Prostate gland (tissue), 2 donors: ENCODE measurements at regions not wholly inside any gene's neighbourhood (a gene's known extent, or its start where the extent isn't known, plus 50 kb on each side); places are given as distances from the start of the nearest gene placed in this dataset.

Experiments
- DNase-seq: peaks from one replicate; pipeline ENCODE4 v3.0.0-alpha.2; 2019; ENCODE audit warnings: low spot score
- H3K27ac ChIP-seq, 2 donors: fragments of 200-600 bp; sonication (generic); 2 replicates each; pipeline ENCODE4 v1.5.1; 2017 to 2019
- H3K27me3 ChIP-seq: fragments of 200-600 bp; sonication (generic); replicated peaks from 2 replicates; pipeline ENCODE4 v1.5.1; 2019; ENCODE audit not compliant: insufficient read depth
- H3K36me3 ChIP-seq, 2 donors: fragments of 200-600 bp; sonication (generic); 1 replicate in 1 of 2; 2 replicates in 1 of 2; pipeline versions ENCODE4 v1.5.1 to v1.8.1; 2017 to 2019
- H3K4me1 ChIP-seq: fragments of 200-600 bp; sonication (generic); replicated peaks from 2 replicates; pipeline ENCODE4 v1.5.1; 2019
- H3K4me3 ChIP-seq, 2 donors: fragments of 200-600 bp; sonication (generic); 2 replicates each; pipeline ENCODE4 v1.5.1; 2017 to 2019
- H3K9me3 ChIP-seq: fragments of 200-600 bp; sonication (generic); 2 replicates; pipeline ENCODE4 v1.5.1; 2017
- CTCF ChIP-seq, 4 experiments: fragments of 200-600 bp in 2 of 4; fragments of 450-650 bp in 2 of 4; sonication (generic) in 2 of 4; IDR thresholded peaks; 1 replicate in 3 of 4; 2 replicates in 1 of 4; pipeline ENCODE4 v1.5.1; 2016 to 2019; ENCODE audit warnings: antibody characterized with exemption in 4 of 4, mild to moderate bottlenecking in 2 of 4, moderate library complexity in 2 of 4
- POLR2A ChIP-seq: fragments of 450-650 bp; IDR thresholded peaks from one replicate; pipeline ENCODE4 v1.6.1; 2016; ENCODE audit warnings: antibody characterized with exemption, mild to moderate bottlenecking
- POLR2AphosphoS5 ChIP-seq: sonication (generic); formaldehyde crosslinking; IDR thresholded peaks from one replicate; pipeline ENCODE4 v1.6.1; 2017; ENCODE audit warnings: antibody characterized with exemption
- WGBS: methylation state at CpG from one replicate; pipeline ENCODE4 v1.1.5; 2018; 5-methylcytosine and 5-hydroxymethylcytosine counted together
- intact Hi-C: fragments of 100-400 bp; cut with DNase I; formaldehyde crosslinking; loops from one replicate; pipeline ENCODE4 v1.14.2; 2022
- microRNA counts, 2 donors: library from miRNA; unstranded; fragments of <30 nt; microRNA quantifications; one replicate each; lab custom pipeline; 2016 to 2017
- microRNA-seq: library from miRNA; unstranded; fragments of <30 nt; microRNA quantifications from one replicate; pipeline ENCODE4, GENCODE V29; 2016
- small RNA-seq, 2 donors: library from RNA; depleted of rRNA; stranded (forward); fragments of <200 nt; gene quantifications; one replicate each; pipeline ENCODE3, GENCODE V24; 2016

- Histone ChIP-seq H3K27ac (no peak overlapping the region), H3K4me3 (no peak overlapping the region), H3K27me3 (no peaks in the 10 kb centered on the region), H3K36me3 (no peaks in the 10 kb centered on the region), H3K9me3 (no peaks in the 10 kb centered on the region), H3K4me1 (no peaks in the 10 kb centered on the region)
- intact Hi-C loops: no loop called here
- 72% methylated on average over 2 of the region's 2 CpGs for WGBS
- TF ChIP-seq CTCF (IDR thresholded peaks at IDR 0.05): no peak
- no peak for TF ChIP-seq POLR2AphosphoS5
- TF ChIP-seq POLR2A: no peak
- DNase-seq: no peak
These were observed 50.9 kb upstream of the MKLN1 start for GRCh38 chr7:131276748-131277147.

MicroRNAs in the stretch of these regions (microRNA counts, 767-probe panel; counts per million panel counts)
- 3,556 to 3,978 counts per million in 2 donors for microRNA hsa-miR-29a-3p (lab: Ali Mortazavi, UCI)

Small RNA genes lying in the stretch of these regions (microRNA-seq; reads per million reads assigned to microRNA genes)
- 12,549 reads per million, percentile 96 among the genes with 10 or more reads in this experiment for gene MIR29A

Small RNA genes lying in the stretch of these regions (small RNA-seq; reads per million reads assigned to genes)
- 0 reads per million in 2 donors for gene AC016831.3
- 0 reads per million in 2 donors for gene RNU6-1010P
